ENCODE measurements at regions not wholly inside any gene's neighbourhood (a gene's known extent, or its start where the extent isn't known, plus 50 kb on each side); places are given as distances from the start of the nearest gene placed in this dataset.

GRCh38 chr5:72013766-72014624 is 93.3 kb upstream of the MAP1B start:
- peak; percentile 53 for DNase-seq (ENCODE audit: low read depth)
- no peak overlapping the region for H3K4me3 ChIP-seq (replicated peaks; ENCODE audit: low read depth, low read length)
- TF ChIP-seq CTCF (IDR thresholded peaks at IDR 0.05; ENCODE audit: low read length, missing control alignments), result no peak

- peak; percentile 99 for DNase-seq (ENCODE audit: low read depth)
These were observed 92.1 kb upstream of the MAP1B start for GRCh38 chr5:72015103-72015548.

GRCh38 chr5:72018143-72018803 is 89.0 kb upstream of the MAP1B start:
- peak; percentile 70 for DNase-seq (ENCODE audit: low read depth)
- TF ChIP-seq CTCF (IDR thresholded peaks at IDR 0.05; ENCODE audit: low read length, missing control alignments), result peak; percentile 99
- no peak overlapping the region for H3K4me3 ChIP-seq (replicated peaks; ENCODE audit: low read depth, low read length)

More at GRCh38 chr5:72015103-72015548, 92.1 kb upstream of the MAP1B start:
- TF ChIP-seq CTCF (IDR thresholded peaks at IDR 0.05; ENCODE audit: low read length, missing control alignments), result no peak
- H3K4me3 ChIP-seq (replicated peaks; ENCODE audit: low read depth, low read length), result no peak overlapping the region

- DNase-seq (ENCODE audit: low read depth), result no peak
- TF ChIP-seq CTCF (IDR thresholded peaks at IDR 0.05; ENCODE audit: low read length, missing control alignments), result no peak
- H3K4me3 ChIP-seq (replicated peaks; ENCODE audit: low read depth, low read length), result no peak overlapping the region
These were observed 86.9 kb upstream of the MAP1B start for GRCh38 chr5:72020161-72020983.

- no peak for DNase-seq (ENCODE audit: low read depth)
- no peak for TF ChIP-seq CTCF (IDR thresholded peaks at IDR 0.05; ENCODE audit: low read length, missing control alignments)
- no peak overlapping the region for H3K4me3 ChIP-seq (replicated peaks; ENCODE audit: low read depth, low read length)
These were observed 85.5 kb upstream of the MAP1B start for GRCh38 chr5:72021651-72022357.

- no peak for TF ChIP-seq CTCF (IDR thresholded peaks at IDR 0.05; ENCODE audit: low read length, missing control alignments)
- no peak overlapping the region for H3K4me3 ChIP-seq (replicated peaks; ENCODE audit: low read depth, low read length)
- DNase-seq (ENCODE audit: low read depth), result no peak
These were observed 78.9 kb upstream of the MAP1B start for GRCh38 chr5:72028382-72028781.
